ENCODE measurements at regions not wholly inside any gene's neighbourhood (a gene's known extent, or its start where the extent isn't known, plus 50 kb on each side); places are given as distances from the start of the nearest gene placed in this dataset.

- Histone ChIP-seq H3K4me1 (no peaks in the 10 kb centered on the region), H3K9me3 (no peaks in the 10 kb centered on the region), H3K36me3 (no peaks in the 10 kb centered on the region), H3K27ac (no peak overlapping the region), H3K27me3 (no peaks in the 10 kb centered on the region), H3K4me3 (no peak overlapping the region)
- DNase-seq, result no peak
- intact Hi-C loops (cut with DNase I), result no loop called here
- TF ChIP-seq CTCF (IDR thresholded peaks at IDR 0.05), result no peak
- ATAC-seq, result no peak
These were observed 268.2 kb downstream of the SNAPC1 start for GRCh38 chr14:62030387-62030786.

GRCh38 chr14:62031504-62031903, 269.3 kb downstream of the SNAPC1 start:
- Histone ChIP-seq H3K27me3 (no peaks in the 10 kb centered on the region), H3K4me3 (no peak overlapping the region), H3K9me3 (no peaks in the 10 kb centered on the region), H3K36me3 (no peaks in the 10 kb centered on the region), H3K27ac (no peak overlapping the region), H3K4me1 (no peaks in the 10 kb centered on the region)
- TF ChIP-seq CTCF (IDR thresholded peaks at IDR 0.05), result no peak
- DNase-seq (no peak), ATAC-seq (no peak)
- intact Hi-C loops (cut with DNase I), result no loop called here

GRCh38 chr14:62053188-62053587, 291.0 kb downstream of the SNAPC1 start:
- intact Hi-C loops (cut with DNase I), result no loop called here
- H3K27ac ChIP-seq, result no peak overlapping the region
- no peak for TF ChIP-seq CTCF (IDR thresholded peaks at IDR 0.05)
- ATAC-seq (no peak), DNase-seq (no peak)
- no peaks in the 10 kb centered on the region for H3K27me3 ChIP-seq
- no peaks in the 10 kb centered on the region for H3K4me1 ChIP-seq
- no peaks in the 10 kb centered on the region for H3K36me3 ChIP-seq
- no peaks in the 10 kb centered on the region for H3K9me3 ChIP-seq
- no peak overlapping the region for H3K4me3 ChIP-seq

- no peak for DNase-seq
- Histone ChIP-seq H3K36me3 (no peaks in the 10 kb centered on the region), H3K4me3 (no peak overlapping the region), H3K27ac (no peak overlapping the region), H3K27me3 (no peaks in the 10 kb centered on the region), H3K9me3 (no peaks in the 10 kb centered on the region), H3K4me1 (no peaks in the 10 kb centered on the region)
- no peak for TF ChIP-seq CTCF (IDR thresholded peaks at IDR 0.05)
- ATAC-seq, result no peak
- intact Hi-C loops (cut with DNase I), result no loop called here
These were observed 294.6 kb downstream of the SNAPC1 start for GRCh38 chr14:62056789-62057188.

GRCh38 chr14:62062645-62063044, 300.4 kb downstream of the SNAPC1 start:
- Histone ChIP-seq H3K36me3 (no peaks in the 10 kb centered on the region), H3K27ac (no peak overlapping the region), H3K9me3 (no peaks in the 10 kb centered on the region), H3K4me3 (no peak overlapping the region), H3K27me3 (no peaks in the 10 kb centered on the region), H3K4me1 (peaks cover 5% of the 10 kb centered on the region)
- TF ChIP-seq CTCF (IDR thresholded peaks at IDR 0.05), result no peak
- DNase-seq (no peak), ATAC-seq (no peak)
- intact Hi-C loops (cut with DNase I), result no loop called here

- no peaks in the 10 kb centered on the region for H3K27me3 ChIP-seq
- no peak overlapping the region for H3K27ac ChIP-seq
- no peak for DNase-seq
- no peaks in the 10 kb centered on the region for H3K9me3 ChIP-seq
- no peak overlapping the region for H3K4me3 ChIP-seq
- peaks cover 5% of the 10 kb centered on the region for H3K4me1 ChIP-seq
- no peak for TF ChIP-seq CTCF (IDR thresholded peaks at IDR 0.05)
- intact Hi-C loops (cut with DNase I), result no loop called here
- no peak for ATAC-seq
- no peaks in the 10 kb centered on the region for H3K36me3 ChIP-seq
These were observed 302.6 kb downstream of the SNAPC1 start for GRCh38 chr14:62064751-62065323.

Data from upper lobe of right lung (tissue), 1 donor.